GM12872 (cell line): ENCODE measurements at regions not wholly inside any gene's neighbourhood (a gene's known extent, or its start where the extent isn't known, plus 50 kb on each side); places are given as distances from the start of the nearest gene placed in this dataset.

Source experiments
- CTCF ChIP-seq: IDR thresholded peaks from 3 replicates; pipeline ENCODE4 v1.5.1; 2011; ENCODE audit warnings: low read depth, mild to moderate bottlenecking, low read length, moderate library complexity; ENCODE audit not compliant: insufficient read depth

DNA sequence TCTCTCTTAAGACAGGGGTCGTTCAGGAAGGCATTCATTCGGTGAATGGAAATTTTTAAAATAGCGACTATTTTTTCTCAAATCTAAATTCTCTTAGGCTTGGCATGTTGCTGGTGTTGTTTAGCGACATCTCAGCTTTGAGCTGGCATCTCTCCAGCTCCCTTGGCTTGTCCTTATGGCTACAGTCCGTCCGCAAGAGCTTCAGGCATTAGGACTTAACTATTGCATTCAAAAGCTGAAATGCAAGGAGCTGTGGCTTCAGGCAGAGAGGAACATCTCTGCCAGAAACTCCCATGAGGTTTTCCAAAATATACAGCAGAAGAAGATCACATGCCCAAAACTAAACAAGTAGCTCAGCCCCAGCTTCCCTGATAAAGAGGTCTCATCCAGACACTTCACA, 578.5 kb downstream of the EFNB2 start:
- TF ChIP-seq CTCF: no peak

- no peak for TF ChIP-seq CTCF
Observed at GRCh38 chr13:105952973-105953290, 582.5 kb downstream of the EFNB2 start.

GRCh38 chr13:105952233-105952972, 583.1 kb downstream of the EFNB2 start:
- TF ChIP-seq CTCF: no peak

- no peak for TF ChIP-seq CTCF
Observed at GRCh38 chr13:105948143-105948542, 587.3 kb downstream of the EFNB2 start.

DNA sequence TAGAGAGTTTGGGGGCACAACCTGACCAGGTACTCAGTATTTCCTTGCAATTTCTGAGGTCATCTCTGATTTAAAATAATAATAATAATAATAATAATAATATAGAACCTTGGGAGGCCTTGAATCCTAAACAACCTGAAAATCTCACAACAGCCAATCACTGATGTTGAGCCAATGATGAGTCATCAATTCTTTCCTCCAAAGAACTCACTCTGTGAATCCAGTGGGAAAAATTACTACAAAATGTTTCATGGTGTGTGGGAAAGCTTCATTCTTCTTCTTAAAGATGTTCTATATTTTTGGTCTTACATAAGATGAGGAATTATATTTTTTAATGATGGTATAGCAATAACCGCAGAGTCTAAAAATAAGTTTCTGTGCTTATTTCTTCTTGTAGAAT, 594.6 kb downstream of the EFNB2 start:
- no peak for TF ChIP-seq CTCF

DNA sequence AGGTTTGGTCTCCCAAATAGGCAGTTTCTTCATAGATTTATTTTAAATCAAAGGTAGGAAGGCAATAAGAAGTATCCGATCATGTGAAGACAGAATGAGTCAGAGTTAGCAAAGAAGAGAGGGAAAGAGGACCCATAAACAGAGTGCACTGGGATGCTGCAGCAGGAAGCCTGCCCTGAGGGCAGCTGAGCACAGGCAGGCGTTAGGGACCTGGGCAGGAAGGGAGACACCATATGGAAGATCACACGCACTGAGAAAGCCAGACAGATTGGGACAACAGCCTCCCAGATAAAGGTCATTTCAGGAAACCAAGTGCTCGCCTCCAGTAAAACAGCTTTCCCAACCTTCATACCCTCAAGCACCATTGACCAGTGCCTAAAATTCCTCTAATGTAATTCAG, 598.0 kb downstream of the EFNB2 start:
- no peak for TF ChIP-seq CTCF

DNA sequence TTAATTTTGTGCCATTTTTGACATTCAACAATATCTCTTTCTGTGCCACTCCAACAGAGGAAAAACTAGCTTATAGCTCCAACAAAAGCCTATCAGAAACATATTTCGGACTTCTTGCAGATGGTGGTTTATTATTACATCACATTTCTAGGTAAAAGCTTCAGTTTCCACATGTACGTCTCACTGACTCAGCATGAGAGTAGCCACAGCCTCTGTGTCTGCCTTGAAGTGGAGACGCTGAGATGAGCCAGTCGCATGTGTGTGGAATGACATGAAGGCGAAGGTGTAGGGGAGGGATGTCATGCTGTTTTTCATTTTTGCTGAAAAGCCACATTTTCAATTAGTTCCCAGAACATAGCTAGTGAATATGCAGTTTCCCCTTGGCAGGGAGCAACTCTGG, 598.6 kb downstream of the EFNB2 start:
- no peak for TF ChIP-seq CTCF
